ENCODE measurements at regions not wholly inside any gene's neighbourhood (a gene's known extent, or its start where the extent isn't known, plus 50 kb on each side); places are given as distances from the start of the nearest gene placed in this dataset.

- H3K9ac ChIP-seq (ENCODE audit: insufficient read depth, low read length, poor library complexity, severe bottlenecking): no peak overlapping the region
- no peak overlapping the region for H3K4me2 ChIP-seq (replicated peaks; ENCODE audit: extremely low read depth, low read length, poor library complexity, severe bottlenecking)
- H3K36me3 ChIP-seq (replicated peaks in 1 of 2; ENCODE audit: control insufficient read depth in 1 of 2, insufficient read depth in 2 of 2, low read length in 2 of 2): no peaks in the 10 kb centered on the region
- no peak for DNase-seq
- no peaks in the 10 kb centered on the region for H3K27me3 Mint-ChIP-seq (ENCODE audit: low read depth in 3 of 3)
- H3K4me1 Mint-ChIP-seq: no peaks in the 10 kb centered on the region
- 100% methylated on average over 5 of the region's 5 CpGs for WGBS (ENCODE audit: insufficient coverage)
- no peaks in the 10 kb centered on the region for H3K79me2 ChIP-seq (ENCODE audit: insufficient read depth, low read length)
- H3K4me3 ChIP-seq (replicated peaks in 1 of 3; ENCODE audit: low read depth in 2 of 3, low read length in 3 of 3): no peak overlapping the region
- no peaks in the 10 kb centered on the region for H3K27me3 ChIP-seq (ENCODE audit: control insufficient read depth in 2 of 2, insufficient read depth in 2 of 2, low read length in 2 of 2)
- H3K4me1 ChIP-seq (ENCODE audit: control insufficient read depth in 1 of 2, insufficient read depth in 2 of 2, low read length in 2 of 2): no peaks in the 10 kb centered on the region
- no peaks in the 10 kb centered on the region for H3K9me3 ChIP-seq (replicated peaks in 1 of 2; ENCODE audit: control insufficient read depth in 1 of 2, insufficient read depth in 1 of 2, low read length in 2 of 2)
- no peak overlapping the region for H3K4me3 Mint-ChIP-seq
- H4K20me1 ChIP-seq (ENCODE audit: insufficient read depth, low read length): no peaks in the 10 kb centered on the region
- H3K27ac Mint-ChIP-seq: no peak overlapping the region
- no peak for TF ChIP-seq CTCF (IDR thresholded peaks at IDR 0.05)
- no peak overlapping the region for H3K27ac ChIP-seq (ENCODE audit: low read depth in 1 of 2, low read length in 2 of 2)
- peaks cover 0 to 2% (median 0%) of the 10 kb centered on the region in 7 donors for H3K9me3 Mint-ChIP-seq
- intact Hi-C loops (cut with micrococcal nuclease): no loop called here
- no peak overlapping the region for H2AFZ ChIP-seq (ENCODE audit: insufficient read depth, low read depth, low read length, poor library complexity, severe bottlenecking)
- H3K36me3 Mint-ChIP-seq: no peaks in the 10 kb centered on the region
Observed at GRCh38 chr1:72564749-72565148, 282.4 kb upstream of the NEGR1 start.

GRCh38 chr1:72557446-72558049, 275.2 kb upstream of the NEGR1 start:
- TF ChIP-seq CTCF (IDR thresholded peaks at IDR 0.05): no peak

More at GRCh38 chr1:72557446-72558049, 275.2 kb upstream of the NEGR1 start:
- DNase-seq: no peak
- Mint-ChIP-seq H3K9me3 (peaks cover 0 to 6% (median 0%) of the 10 kb centered on the region in 7 donors), H3K4me3 (no peak overlapping the region), H3K27me3 (ENCODE audit: low read depth in 3 of 3) (no peaks in the 10 kb centered on the region), H3K27ac (no peak overlapping the region), H3K36me3 (no peaks in the 10 kb centered on the region), H3K4me1 (peaks cover 3% of the 10 kb centered on the region)
- no peaks in the 10 kb centered on the region for H3K9me3 ChIP-seq (replicated peaks in 1 of 2; ENCODE audit: control insufficient read depth in 1 of 2, insufficient read depth in 1 of 2, low read length in 2 of 2)
- H3K79me2 ChIP-seq (ENCODE audit: insufficient read depth, low read length): no peaks in the 10 kb centered on the region
- no peak overlapping the region for H3K4me3 ChIP-seq (replicated peaks in 1 of 3; ENCODE audit: low read depth in 2 of 3, low read length in 3 of 3)
- H3K27me3 ChIP-seq (ENCODE audit: control insufficient read depth in 2 of 2, insufficient read depth in 2 of 2, low read length in 2 of 2): no peaks in the 10 kb centered on the region
- H4K20me1 ChIP-seq (ENCODE audit: insufficient read depth, low read length): no peaks in the 10 kb centered on the region
- H3K4me1 ChIP-seq (ENCODE audit: control insufficient read depth in 1 of 2, insufficient read depth in 2 of 2, low read length in 2 of 2): no peaks in the 10 kb centered on the region
- intact Hi-C loops (cut with micrococcal nuclease): no loop called here
- H3K27ac ChIP-seq (ENCODE audit: low read depth in 1 of 2, low read length in 2 of 2): no peak overlapping the region
- no peak overlapping the region for H3K9ac ChIP-seq (ENCODE audit: insufficient read depth, low read length, poor library complexity, severe bottlenecking)
- H3K4me2 ChIP-seq (replicated peaks; ENCODE audit: extremely low read depth, low read length, poor library complexity, severe bottlenecking): no peak overlapping the region
- H3K36me3 ChIP-seq (replicated peaks in 1 of 2; ENCODE audit: control insufficient read depth in 1 of 2, insufficient read depth in 2 of 2, low read length in 2 of 2): no peaks in the 10 kb centered on the region
- no peak overlapping the region for H2AFZ ChIP-seq (ENCODE audit: insufficient read depth, low read depth, low read length, poor library complexity, severe bottlenecking)
- no CpG with 5 or more reads among the region's 1 CpG for WGBS (ENCODE audit: insufficient coverage)
